ENCODE measurements at regions not wholly inside any gene's neighbourhood (a gene's known extent, or its start where the extent isn't known, plus 50 kb on each side); places are given as distances from the start of the nearest gene placed in this dataset.

DNA sequence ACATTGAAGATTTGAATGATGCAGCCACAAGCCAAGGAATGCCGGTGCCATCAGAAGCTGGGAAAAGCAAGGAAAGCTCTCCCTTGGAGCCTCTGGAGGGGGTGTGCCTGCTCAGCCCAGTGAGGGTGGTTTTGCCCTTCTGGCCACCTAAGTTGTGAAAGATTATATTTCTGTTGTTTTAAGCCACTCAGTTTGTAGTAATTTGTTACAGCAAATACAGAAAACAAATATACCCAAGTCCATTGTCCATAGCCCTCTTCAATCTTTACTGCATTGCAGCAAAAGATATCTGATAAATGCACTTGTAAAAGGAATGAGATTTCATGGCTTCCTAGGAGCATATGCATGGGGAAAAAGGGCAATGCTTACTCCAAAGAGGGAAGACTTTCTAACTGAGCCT is 447.9 kb downstream of the HAPSTR1 start:
- TF ChIP-seq POLR2AphosphoS5 (IDR thresholded peaks at IDR 0.05) (no peak), POLR2A (IDR thresholded peaks at IDR 0.05) (no peak)

Data from breast epithelium (tissue), 3 donors.